ENCODE measurements at regions not wholly inside any gene's neighbourhood (a gene's known extent, or its start where the extent isn't known, plus 50 kb on each side); places are given as distances from the start of the nearest gene placed in this dataset.

DNA sequence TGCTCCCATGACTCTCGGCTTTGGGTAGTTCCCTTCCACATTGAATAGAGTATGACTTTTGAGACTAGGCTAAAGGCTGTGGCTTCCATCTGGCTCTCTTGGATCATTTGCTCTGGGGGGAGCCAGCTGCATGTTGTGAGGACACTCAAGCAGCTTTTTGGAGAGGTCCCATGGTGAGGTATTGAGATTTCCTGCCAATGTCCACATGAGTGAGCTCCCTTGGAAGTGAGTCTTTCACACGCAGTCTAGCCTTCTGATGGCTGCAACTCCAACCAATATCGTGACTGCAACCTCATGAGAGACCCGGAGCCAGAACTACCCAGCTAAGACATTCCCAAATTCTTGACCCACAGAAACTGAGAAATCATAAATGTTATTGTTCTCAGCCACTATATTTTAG is 127.7 kb upstream of the KAZN start:
- Histone ChIP-seq H3K4me1 (no peaks in the 10 kb centered on the region), H3K36me3 (no peaks in the 10 kb centered on the region), H3K27me3 (no peaks in the 10 kb centered on the region), H3K27ac (no peak overlapping the region), H3K9me3 (no peaks in the 10 kb centered on the region), H3K4me3 (no peak overlapping the region)
- DNase-seq (no peak), ATAC-seq (no peak)
- TF ChIP-seq, protein P1, sequence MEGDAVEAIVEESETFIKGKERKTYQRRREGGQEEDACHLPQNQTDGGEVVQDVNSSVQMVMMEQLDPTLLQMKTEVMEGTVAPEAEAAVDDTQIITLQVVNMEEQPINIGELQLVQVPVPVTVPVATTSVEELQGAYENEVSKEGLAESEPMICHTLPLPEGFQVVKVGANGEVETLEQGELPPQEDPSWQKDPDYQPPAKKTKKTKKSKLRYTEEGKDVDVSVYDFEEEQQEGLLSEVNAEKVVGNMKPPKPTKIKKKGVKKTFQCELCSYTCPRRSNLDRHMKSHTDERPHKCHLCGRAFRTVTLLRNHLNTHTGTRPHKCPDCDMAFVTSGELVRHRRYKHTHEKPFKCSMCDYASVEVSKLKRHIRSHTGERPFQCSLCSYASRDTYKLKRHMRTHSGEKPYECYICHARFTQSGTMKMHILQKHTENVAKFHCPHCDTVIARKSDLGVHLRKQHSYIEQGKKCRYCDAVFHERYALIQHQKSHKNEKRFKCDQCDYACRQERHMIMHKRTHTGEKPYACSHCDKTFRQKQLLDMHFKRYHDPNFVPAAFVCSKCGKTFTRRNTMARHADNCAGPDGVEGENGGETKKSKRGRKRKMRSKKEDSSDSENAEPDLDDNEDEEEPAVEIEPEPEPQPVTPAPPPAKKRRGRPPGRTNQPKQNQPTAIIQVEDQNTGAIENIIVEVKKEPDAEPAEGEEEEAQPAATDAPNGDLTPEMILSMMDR (IDR thresholded peaks at IDR 0.05), result no peak
- intact Hi-C loops (cut with DNase I), result no loop called here

DNA sequence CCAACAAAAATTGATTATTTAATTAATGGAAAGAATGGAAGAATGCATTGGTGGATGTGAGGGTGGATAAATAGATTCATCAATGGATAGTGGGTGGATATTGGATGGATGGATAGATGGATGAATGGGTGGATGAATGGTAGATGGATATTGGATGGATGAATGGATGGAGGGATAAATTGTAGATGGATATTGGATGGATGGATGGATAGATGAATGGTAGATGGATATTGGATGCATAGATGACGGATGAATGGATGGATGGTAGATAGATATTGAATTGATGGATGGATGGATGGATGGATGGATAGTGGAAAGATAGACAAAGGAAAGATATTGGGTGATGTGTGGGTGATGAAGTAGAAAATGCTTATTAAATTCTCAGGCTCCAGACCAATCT is 123.6 kb upstream of the KAZN start:
- no peak for ATAC-seq
- Histone ChIP-seq H3K4me3 (no peak overlapping the region), H3K36me3 (no peaks in the 10 kb centered on the region), H3K27ac (no peak overlapping the region), H3K27me3 (no peaks in the 10 kb centered on the region), H3K4me1 (no peaks in the 10 kb centered on the region), H3K9me3 (no peaks in the 10 kb centered on the region)
- intact Hi-C loops (cut with DNase I), result no loop called here
- no peak for DNase-seq
- TF ChIP-seq, protein P1 (IDR thresholded peaks at IDR 0.05), result no peak

DNA sequence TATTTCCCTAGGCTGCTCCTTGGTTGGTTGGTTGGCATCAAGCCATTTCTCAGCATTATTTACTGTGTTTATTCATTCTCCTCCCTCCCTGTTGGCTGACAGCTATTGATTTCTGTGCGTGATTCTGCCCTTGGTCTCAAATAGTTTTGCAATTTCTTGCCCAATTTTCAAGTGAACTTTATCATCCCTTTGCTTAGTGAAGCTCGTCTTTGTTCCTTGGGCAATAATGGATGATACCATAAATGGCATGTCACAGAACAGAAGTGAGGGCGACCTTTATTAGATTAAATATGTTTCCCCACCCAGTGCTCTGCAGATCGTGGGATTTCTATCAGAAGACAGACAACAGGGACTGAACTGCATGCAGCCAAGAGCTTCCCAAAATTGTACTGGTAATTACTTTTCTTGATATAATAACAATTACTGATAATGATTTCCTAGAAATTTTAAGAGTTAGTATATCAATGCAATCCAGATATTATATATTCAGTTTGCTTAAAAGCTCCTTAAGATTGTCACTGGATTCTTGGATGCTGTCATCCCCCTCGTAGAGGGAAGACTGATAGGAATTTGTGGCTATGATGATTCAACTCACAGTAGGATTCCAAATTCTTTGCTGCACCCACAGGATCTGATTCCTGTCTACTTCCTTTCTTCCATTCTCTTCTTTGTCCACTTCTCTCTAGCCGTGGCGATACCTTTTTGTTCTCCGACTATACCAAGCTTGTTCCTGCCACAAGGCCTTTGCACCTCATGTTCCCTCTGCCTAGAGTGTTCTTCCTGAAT is 122.1 kb upstream of the KAZN start:
- intact Hi-C loops (cut with DNase I), result no loop called here
- ATAC-seq (no peak), DNase-seq (no peak)
- Histone ChIP-seq H3K4me1 (no peaks in the 10 kb centered on the region), H3K27ac (no peak overlapping the region), H3K36me3 (no peaks in the 10 kb centered on the region), H3K9me3 (no peaks in the 10 kb centered on the region), H3K4me3 (no peak overlapping the region), H3K27me3 (no peaks in the 10 kb centered on the region)
- TF ChIP-seq, protein P1 (IDR thresholded peaks at IDR 0.05), result no peak

DNA sequence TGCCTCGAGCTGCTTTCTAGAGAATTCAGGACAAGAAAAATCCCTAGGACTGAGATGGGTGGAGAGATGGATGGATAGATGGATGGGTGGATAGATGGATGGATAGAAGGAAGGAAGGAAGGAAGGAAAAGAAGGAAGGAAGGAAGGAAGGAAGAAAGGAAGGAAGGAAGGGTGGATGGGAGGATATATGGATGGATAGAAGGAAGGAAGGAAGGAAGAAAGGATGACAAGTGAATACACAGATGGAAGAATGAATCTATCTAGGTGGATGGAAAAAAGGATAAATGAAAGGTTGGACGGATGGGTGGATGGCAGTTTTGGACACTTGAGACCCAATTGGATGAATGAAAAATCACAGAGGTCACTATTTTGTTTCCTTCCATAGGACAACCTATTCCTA is 120.4 kb upstream of the KAZN start:
- intact Hi-C loops (cut with DNase I), result no loop called here
- no peaks in the 10 kb centered on the region for H3K36me3 ChIP-seq
- no peak overlapping the region for H3K27ac ChIP-seq
- no peaks in the 10 kb centered on the region for H3K4me1 ChIP-seq
- H3K9me3 ChIP-seq, result no peaks in the 10 kb centered on the region
- no peak overlapping the region for H3K4me3 ChIP-seq
- H3K27me3 ChIP-seq, result no peaks in the 10 kb centered on the region
- TF ChIP-seq, protein P1 (IDR thresholded peaks at IDR 0.05), result no peak
- ATAC-seq (no peak), DNase-seq (no peak)

DNA sequence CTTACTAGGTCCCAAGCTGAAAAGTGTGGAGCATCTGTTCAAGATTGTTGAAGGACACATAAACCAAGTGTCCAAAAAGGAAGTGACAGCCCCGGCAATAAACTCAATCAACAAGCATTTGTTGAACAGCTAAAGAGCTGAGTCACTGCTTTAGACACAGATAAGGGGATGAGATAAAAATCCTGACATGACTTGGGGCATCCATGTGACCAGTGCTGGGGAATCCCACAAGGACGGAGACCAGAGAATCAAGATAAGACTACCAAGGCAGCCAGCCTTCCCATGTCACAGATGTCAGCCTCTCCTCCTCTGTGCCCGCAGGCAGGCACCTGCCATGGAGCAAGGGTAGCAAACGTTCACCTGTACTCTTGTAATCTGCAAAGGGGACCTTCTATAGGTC is 118.6 kb upstream of the KAZN start:
- TF ChIP-seq, protein P1 (IDR thresholded peaks at IDR 0.05), result no peak
- Histone ChIP-seq H3K9me3 (no peaks in the 10 kb centered on the region), H3K36me3 (no peaks in the 10 kb centered on the region), H3K4me1 (no peaks in the 10 kb centered on the region), H3K27me3 (no peaks in the 10 kb centered on the region), H3K4me3 (no peak overlapping the region), H3K27ac (no peak overlapping the region)
- intact Hi-C loops (cut with DNase I), result no loop called here
- DNase-seq, result no peak
- ATAC-seq, result no peak
